Stomach (tissue), 8 donors: ENCODE measurements at regions not wholly inside any gene's neighbourhood (a gene's known extent, or its start where the extent isn't known, plus 50 kb on each side); places are given as distances from the start of the nearest gene placed in this dataset.
A peak's percentile ranks its signal among the peaks of the same experiment; 100 is the strongest.

ENCODE experiments used
- DNase-seq, 2 donors: peaks; one replicate each; pipeline versions ENCODE4 v3.0.0 to v3.0.0-alpha.2; 2013 to 2019
- H3K27ac ChIP-seq, 5 donors: fragments of 200-600 bp in 4 of 5; sonication (generic) in 4 of 5; one replicate each; pipeline ENCODE4 v1.5.1; 2013 to 2019; ENCODE audit warnings: mild to moderate bottlenecking in 1 of 5, moderate library complexity in 1 of 5
- H3K27me3 ChIP-seq, 3 donors: fragments of 200-600 bp; sonication (generic); one replicate each; pipeline ENCODE4 v1.5.1; 2017 to 2019; ENCODE audit warnings: mixed run types in 1 of 3
- H3K36me3 ChIP-seq, 4 donors: fragments of 200-600 bp; sonication (generic); 1 replicate in 3 of 4; 2 replicates in 1 of 4; pipeline ENCODE4 v1.5.1; 2016 to 2019
- H3K4me1 ChIP-seq, 4 donors: fragments of 200-600 bp; sonication (generic); one replicate each; pipeline ENCODE4 v1.5.1; 2016 to 2019
- H3K4me3 ChIP-seq, 4 donors: fragments of 200-600 bp; sonication (generic) in 3 of 4; one replicate each; pipeline ENCODE4 v1.5.1; 2016 to 2019; ENCODE audit warnings: mild to moderate bottlenecking in 1 of 4
- H3K9me3 ChIP-seq, 4 donors: fragments of 200-600 bp; sonication (generic); one replicate each; pipeline ENCODE4 v1.5.1; 2016 to 2019
- EP300 ChIP-seq: sonication (generic); formaldehyde crosslinking; IDR thresholded peaks from one replicate; pipeline ENCODE4 v1.6.1; 2017; ENCODE audit warnings: antibody characterized with exemption
- POLR2A ChIP-seq, 4 donors: fragments of 450-650 bp; IDR thresholded peaks; one replicate each; pipeline ENCODE4 v1.6.1; 2016; ENCODE audit warnings: antibody characterized with exemption in 4 of 4, control low read depth in 2 of 4, mild to moderate bottlenecking in 1 of 4, moderate library complexity in 1 of 4
- POLR2AphosphoS5 ChIP-seq, 3 donors: sonication (generic); formaldehyde crosslinking; IDR thresholded peaks; one replicate each; pipeline ENCODE4 v1.6.1; 2016; ENCODE audit warnings: antibody characterized with exemption in 3 of 3
- WGBS, 5 donors: extraction: QIAGEN DNeasy Blood & Tissue Kit in 3 of 5; methylation state at CpG; one replicate each; pipeline versions ENCODE4 v1.1.5 to v1.1.7; 2013 to 2018; 5-methylcytosine and 5-hydroxymethylcytosine counted together
- intact Hi-C: fragments of 100-400 bp; cut with DNase I; formaldehyde crosslinking; loops from one replicate; pipeline ENCODE4 v1.15.1; 2023; ENCODE audit warnings: low total_unique reads
- TF ChIP-seq, protein P1 (sequence below), 7 experiments: fragments of 450-650 bp in 4 of 7; fragments of 200-600 bp in 3 of 7; sonication (generic) in 3 of 7; IDR thresholded peaks; one replicate each; pipeline ENCODE4 v1.5.1; 2016 to 2019; ENCODE audit warnings: antibody characterized with exemption in 7 of 7, control low read depth in 2 of 7, mild to moderate bottlenecking in 1 of 7
- donor health status: healthy with polysubstance abuse.
- donor health status: Bipolar disorder and iron deficiency.
- donor health status: healthy.

DNA sequence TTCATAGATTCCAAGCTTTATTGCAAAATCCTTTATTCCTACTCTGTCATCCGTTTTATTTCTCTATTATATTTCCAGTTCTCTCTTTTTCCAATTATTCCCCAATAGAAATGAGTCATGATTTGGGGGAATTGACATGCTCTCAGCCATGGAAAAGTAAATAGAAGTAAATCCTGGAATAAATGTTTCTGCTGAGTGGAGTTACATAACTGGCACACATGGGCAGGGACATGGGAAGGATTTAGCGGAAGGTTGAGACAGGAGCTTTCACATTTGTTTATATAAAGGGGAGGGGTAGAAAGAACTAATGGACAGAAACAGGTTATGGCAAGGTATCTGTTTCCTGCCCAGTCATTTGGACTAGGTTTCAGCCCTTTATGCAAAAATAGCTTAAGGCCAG is 221.6 kb downstream of the PLOD2 start:
- Histone ChIP-seq H3K9me3 (no peaks in the 10 kb centered on the region), H3K27me3 (no peaks in the 10 kb centered on the region), H3K27ac (no peak overlapping the region), H3K4me3 (no peak overlapping the region), H3K36me3 (no peaks in the 10 kb centered on the region), H3K4me1 (no peaks in the 10 kb centered on the region)
- TF ChIP-seq EP300 (no peak), POLR2AphosphoS5 (IDR thresholded peaks at IDR 0.05) (no peak), POLR2A (IDR thresholded peaks at IDR 0.05) (no peak)
- TF ChIP-seq, protein P1, sequence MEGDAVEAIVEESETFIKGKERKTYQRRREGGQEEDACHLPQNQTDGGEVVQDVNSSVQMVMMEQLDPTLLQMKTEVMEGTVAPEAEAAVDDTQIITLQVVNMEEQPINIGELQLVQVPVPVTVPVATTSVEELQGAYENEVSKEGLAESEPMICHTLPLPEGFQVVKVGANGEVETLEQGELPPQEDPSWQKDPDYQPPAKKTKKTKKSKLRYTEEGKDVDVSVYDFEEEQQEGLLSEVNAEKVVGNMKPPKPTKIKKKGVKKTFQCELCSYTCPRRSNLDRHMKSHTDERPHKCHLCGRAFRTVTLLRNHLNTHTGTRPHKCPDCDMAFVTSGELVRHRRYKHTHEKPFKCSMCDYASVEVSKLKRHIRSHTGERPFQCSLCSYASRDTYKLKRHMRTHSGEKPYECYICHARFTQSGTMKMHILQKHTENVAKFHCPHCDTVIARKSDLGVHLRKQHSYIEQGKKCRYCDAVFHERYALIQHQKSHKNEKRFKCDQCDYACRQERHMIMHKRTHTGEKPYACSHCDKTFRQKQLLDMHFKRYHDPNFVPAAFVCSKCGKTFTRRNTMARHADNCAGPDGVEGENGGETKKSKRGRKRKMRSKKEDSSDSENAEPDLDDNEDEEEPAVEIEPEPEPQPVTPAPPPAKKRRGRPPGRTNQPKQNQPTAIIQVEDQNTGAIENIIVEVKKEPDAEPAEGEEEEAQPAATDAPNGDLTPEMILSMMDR (IDR thresholded peaks at IDR 0.05) = no peak
- 22 to 49% (median 28%) methylated on average over 2 of the region's 2 CpGs for WGBS, 5 donors
- DNase-seq = peak; percentile 24 to 31
- intact Hi-C loops = no loop called here

DNA sequence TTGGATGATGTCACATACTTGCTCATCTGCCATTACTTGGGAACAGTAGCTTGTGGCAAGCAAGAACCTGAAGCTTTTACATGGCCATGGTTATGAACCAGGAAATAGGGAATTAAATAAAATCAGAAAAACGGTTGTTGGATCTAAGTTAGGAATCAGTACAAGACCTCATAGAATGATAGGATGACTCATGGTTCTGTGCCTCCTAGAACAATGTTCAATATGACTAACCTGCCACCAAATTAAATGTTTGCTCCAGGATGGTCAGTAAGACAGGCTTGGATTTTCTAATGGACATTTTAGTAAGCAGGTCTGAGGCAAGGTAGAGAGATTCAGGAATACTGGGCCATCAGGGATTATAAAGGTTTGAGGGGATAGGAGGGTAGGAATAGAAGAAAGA is 218.9 kb downstream of the PLOD2 start:
- 47 to 72% (median 53%) methylated on average over 1 of the region's 1 CpG for WGBS, 5 donors
- TF ChIP-seq POLR2AphosphoS5 (IDR thresholded peaks at IDR 0.05) = no peak
- no peak for TF ChIP-seq POLR2A (IDR thresholded peaks at IDR 0.05)
- TF ChIP-seq, protein P1 (IDR thresholded peaks at IDR 0.05) = no peak
- no peak for TF ChIP-seq EP300
- no peaks in the 10 kb centered on the region for H3K27me3 ChIP-seq
- intact Hi-C loops = no loop called here
- H3K36me3 ChIP-seq = no peaks in the 10 kb centered on the region
- DNase-seq = no peak
- no peak overlapping the region for H3K27ac ChIP-seq
- no peaks in the 10 kb centered on the region for H3K9me3 ChIP-seq
- no peaks in the 10 kb centered on the region for H3K4me1 ChIP-seq
- no peak overlapping the region for H3K4me3 ChIP-seq

DNA sequence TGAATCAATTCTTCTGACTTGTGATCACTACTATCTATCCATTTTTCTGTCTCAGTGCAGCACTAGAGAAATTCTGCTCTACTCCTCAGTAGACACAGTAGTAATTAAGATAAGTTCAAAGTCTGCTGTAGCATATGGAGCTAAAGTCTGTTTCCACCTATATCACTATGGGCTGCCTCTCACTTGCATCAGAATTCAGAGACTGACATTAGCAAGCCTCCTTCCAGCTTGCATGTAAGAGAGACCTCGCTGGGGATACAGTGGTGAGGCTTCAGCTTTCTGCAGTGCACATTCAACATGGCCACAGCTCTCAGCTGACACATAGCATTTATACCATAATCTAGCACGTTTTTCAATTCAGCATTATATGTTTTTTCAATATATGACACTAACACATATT is 217.0 kb downstream of the PLOD2 start:
- Histone ChIP-seq H3K27me3 (no peaks in the 10 kb centered on the region), H3K9me3 (no peaks in the 10 kb centered on the region), H3K4me1 (no peaks in the 10 kb centered on the region), H3K27ac (no peak overlapping the region), H3K4me3 (no peak overlapping the region), H3K36me3 (no peaks in the 10 kb centered on the region)
- no peak for DNase-seq
- no peak for TF ChIP-seq POLR2A (IDR thresholded peaks at IDR 0.05)
- no peak for TF ChIP-seq EP300
- TF ChIP-seq, protein P1 (IDR thresholded peaks at IDR 0.05) = no peak
- TF ChIP-seq POLR2AphosphoS5 (IDR thresholded peaks at IDR 0.05) = no peak
- WGBS, 5 donors = 49 to 76% (median 72%) methylated on average over 2 of the region's 2 CpGs
- intact Hi-C loops = no loop called here

DNA sequence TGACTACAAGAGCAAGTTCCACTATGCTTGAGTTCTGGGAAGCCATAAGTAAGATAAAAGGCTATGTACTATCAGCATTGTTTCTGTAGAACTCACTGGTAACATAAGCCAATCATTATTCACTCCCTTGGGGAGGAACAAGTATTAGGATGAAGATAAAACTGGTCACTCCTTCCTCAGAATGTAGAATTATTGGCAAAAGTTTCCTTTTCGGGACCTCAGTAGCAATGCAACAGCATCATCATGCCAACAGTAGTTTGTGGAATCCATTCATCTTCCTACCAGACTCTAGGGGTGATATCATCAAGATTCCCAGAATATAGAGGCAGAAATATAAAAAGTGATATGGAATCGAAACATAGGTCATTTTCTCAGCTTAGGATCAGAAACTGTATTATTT is 209.5 kb downstream of the PLOD2 start:
- 79 to 91% (median 89%) methylated on average over 2 of the region's 2 CpGs for WGBS, 5 donors
- no peaks in the 10 kb centered on the region for H3K27me3 ChIP-seq
- no peaks in the 10 kb centered on the region for H3K9me3 ChIP-seq

More for the DNA sequence above, 209.5 kb downstream of the PLOD2 start:
- Histone ChIP-seq H3K4me3 (no peak overlapping the region), H3K4me1 (no peaks in the 10 kb centered on the region), H3K27ac (no peak overlapping the region), H3K36me3 (no peaks in the 10 kb centered on the region)
- TF ChIP-seq EP300 (no peak), POLR2AphosphoS5 (IDR thresholded peaks at IDR 0.05) (no peak), POLR2A (IDR thresholded peaks at IDR 0.05) (no peak)
- TF ChIP-seq, protein P1 (IDR thresholded peaks at IDR 0.05) = no peak
- intact Hi-C loops = no loop called here
- no peak for DNase-seq
